ENCODE measurements at regions not wholly inside any gene's neighbourhood (a gene's known extent, or its start where the extent isn't known, plus 50 kb on each side); places are given as distances from the start of the nearest gene placed in this dataset.
"Not testable (repeated sequence)": the region's sequence is repeated elsewhere in the genome, so short reads cannot be mapped to it uniquely, and the experiment has no call there.

- no peak for DNase-seq (ENCODE audit: low read depth in 2 of 2)
Measured at GRCh38 chr4:173698557-173699262, 168.7 kb upstream of the HAND2 start.

- no peak for DNase-seq (ENCODE audit: low read depth in 2 of 2)
Measured at GRCh38 chr4:173697840-173698239, 167.8 kb upstream of the HAND2 start.

GRCh38 chr4:173696551-173696950, 166.5 kb upstream of the HAND2 start:
- DNase-seq (ENCODE audit: low read depth in 2 of 2), result no peak

GRCh38 chr4:173696011-173696410, 166.0 kb upstream of the HAND2 start:
- no peak for DNase-seq (ENCODE audit: low read depth in 2 of 2)

- no peak for DNase-seq (ENCODE audit: low read depth in 2 of 2)
Measured at GRCh38 chr4:173685831-173686210, 155.8 kb upstream of the HAND2 start.

GRCh38 chr4:173685165-173685830, 155.3 kb upstream of the HAND2 start:
- DNase-seq (ENCODE audit: low read depth in 2 of 2), result no peak

GRCh38 chr4:173684223-173684622, 154.2 kb upstream of the HAND2 start:
- DNase-seq (ENCODE audit: low read depth in 2 of 2), result no peak

GRCh38 chr4:173682609-173683008, 152.6 kb upstream of the HAND2 start:
- no peak for DNase-seq (ENCODE audit: low read depth in 2 of 2)

GRCh38 chr4:173680278-173680677, 150.2 kb upstream of the HAND2 start:
- no peak for DNase-seq (ENCODE audit: low read depth in 2 of 2)

- no peak for DNase-seq (ENCODE audit: low read depth in 2 of 2)
Measured at GRCh38 chr4:173675446-173675845, 145.4 kb upstream of the HAND2 start.

- DNase-seq (ENCODE audit: low read depth in 2 of 2), result no peak
Measured at GRCh38 chr4:173669460-173670179, 139.6 kb upstream of the HAND2 start.

- no peak for DNase-seq (ENCODE audit: low read depth in 2 of 2)
Measured at GRCh38 chr4:173661001-173661400, 131.0 kb upstream of the HAND2 start.

GRCh38 chr4:173656898-173657297, 126.9 kb upstream of the HAND2 start:
- no peak for DNase-seq (ENCODE audit: low read depth in 2 of 2)

- DNase-seq (ENCODE audit: low read depth in 2 of 2), result no peak
Measured at GRCh38 chr4:173652283-173652931, 122.4 kb upstream of the HAND2 start.

- DNase-seq (ENCODE audit: low read depth in 2 of 2), result no peak
Measured at GRCh38 chr4:173651651-173652282, 121.7 kb upstream of the HAND2 start.

GRCh38 chr4:173647902-173648301, 117.9 kb upstream of the HAND2 start:
- no peak for DNase-seq (ENCODE audit: low read depth in 2 of 2)

GRCh38 chr4:173642509-173642908, 112.5 kb upstream of the HAND2 start:
- no peak for DNase-seq (ENCODE audit: low read depth in 2 of 2)

- DNase-seq (ENCODE audit: low read depth in 2 of 2), result no peak
Measured at GRCh38 chr4:173635395-173635794, 105.4 kb upstream of the HAND2 start.

- DNase-seq (ENCODE audit: low read depth in 2 of 2), result no peak
Measured at GRCh38 chr4:173626277-173626676, 96.2 kb upstream of the HAND2 start.

GRCh38 chr4:173618648-173619047, 88.6 kb upstream of the HAND2 start:
- not testable (repeated sequence) for DNase-seq (ENCODE audit: low read depth in 2 of 2)

GRCh38 chr4:173609158-173609557, 79.1 kb upstream of the HAND2 start:
- DNase-seq (ENCODE audit: low read depth in 2 of 2), result no peak

- not testable (repeated sequence) for DNase-seq (ENCODE audit: low read depth in 2 of 2)
Measured at GRCh38 chr4:173608632-173609031, 78.6 kb upstream of the HAND2 start.

Measured in activated CD4-positive, alpha-beta T cell treated with anti-CD3 and anti-CD28 coated beads for 24 hours (primary cell).